Liver (tissue), 7 donors: ENCODE measurements at regions not wholly inside any gene's neighbourhood (a gene's known extent, or its start where the extent isn't known, plus 50 kb on each side); places are given as distances from the start of the nearest gene placed in this dataset.
"Not testable (repeated sequence)": the region's sequence is repeated elsewhere in the genome, so short reads cannot be mapped to it uniquely, and the experiment has no call there.

Experiments used
- DNase-seq: peaks from one replicate; pipeline ENCODE4 v3.0.0-alpha.2; 2017; ENCODE audit warnings: low spot score
- H3K27ac ChIP-seq, 2 donors: one replicate each; pipeline ENCODE4 v1.7.0; 2013; ENCODE audit warnings: inconsistent platforms in 2 of 2, low read length in 2 of 2, control low read depth in 1 of 2, low read depth in 1 of 2, mild to moderate bottlenecking in 1 of 2
- H3K27me3 ChIP-seq, 4 donors: one replicate each; pipeline versions ENCODE4 v1.6.1 to v1.7.0; 2013; ENCODE audit warnings: low read length in 3 of 4, inconsistent platforms in 1 of 4, mild to moderate bottlenecking in 1 of 4, moderate library complexity in 1 of 4; ENCODE audit not compliant: control insufficient read depth in 4 of 4, insufficient read depth in 4 of 4
- H3K36me3 ChIP-seq, 4 donors: one replicate each; pipeline versions ENCODE4 v1.6.1 to v1.7.0; 2013; ENCODE audit warnings: low read length in 3 of 4, mild to moderate bottlenecking in 3 of 4, low read depth in 1 of 4, moderate library complexity in 1 of 4; ENCODE audit not compliant: control insufficient read depth in 4 of 4, insufficient read depth in 3 of 4
- H3K4me1 ChIP-seq, 4 donors: one replicate each; pipeline versions ENCODE4 v1.6.1 to v1.7.0; 2013; ENCODE audit warnings: low read length in 3 of 4, mild to moderate bottlenecking in 3 of 4, moderate library complexity in 1 of 4; ENCODE audit not compliant: control insufficient read depth in 4 of 4, insufficient read depth in 4 of 4
- H3K4me3 ChIP-seq, 3 donors: one replicate each; pipeline versions ENCODE4 v1.6.1 to v1.7.0; 2013; ENCODE audit warnings: low read length in 3 of 3, control low read depth in 1 of 3, low read depth in 1 of 3, mild to moderate bottlenecking in 1 of 3
- H3K9ac ChIP-seq, 2 donors: one replicate each; pipeline ENCODE4 v1.7.0; 2013; ENCODE audit warnings: low read length in 2 of 2, mild to moderate bottlenecking in 2 of 2, moderate library complexity in 2 of 2, control low read depth in 1 of 2, low read depth in 1 of 2
- H3K9me3 ChIP-seq, 4 donors: one replicate each; pipeline versions ENCODE4 v1.6.1 to v1.7.0; 2013; ENCODE audit warnings: low read length in 3 of 4; ENCODE audit not compliant: control insufficient read depth in 4 of 4
- FOXA2 ChIP-seq: IDR thresholded peaks from 2 replicates; pipeline ENCODE4 v1.6.1; 2016; ENCODE audit warnings: antibody characterized with exemption
- GABPA ChIP-seq, 2 donors: IDR thresholded peaks in 1 of 2; conservative IDR thresholded peaks in 1 of 2; 2 replicates each; pipeline ENCODE4 v1.6.1; 2016; ENCODE audit warnings: antibody characterized with exemption in 2 of 2, mild to moderate bottlenecking in 1 of 2, moderate library complexity in 1 of 2
- HNF4A ChIP-seq, 2 donors: conservative IDR thresholded peaks; 2 replicates each; pipeline ENCODE4 v1.6.1; 2016; ENCODE audit warnings: antibody characterized with exemption in 2 of 2, mild to moderate bottlenecking in 2 of 2
- JUND ChIP-seq, 2 donors: IDR thresholded peaks; 2 replicates each; pipeline ENCODE4 v1.6.1; 2016; ENCODE audit warnings: antibody characterized with exemption in 2 of 2
- NR2F2 ChIP-seq: IDR thresholded peaks from 2 replicates; pipeline ENCODE4 v1.6.1; 2016; ENCODE audit warnings: antibody characterized with exemption
- RAD21 ChIP-seq, 2 donors: IDR thresholded peaks; 2 replicates each; pipeline ENCODE4 v1.6.1; 2016; ENCODE audit warnings: antibody characterized with exemption in 2 of 2, mild to moderate bottlenecking in 2 of 2
- REST ChIP-seq: IDR thresholded peaks from 2 replicates; pipeline ENCODE4 v1.6.1; 2016; ENCODE audit warnings: antibody characterized with exemption, mild to moderate bottlenecking
- RXRA ChIP-seq, 2 donors: IDR thresholded peaks; 2 replicates each; pipeline ENCODE4 v1.6.1; 2017 to 2018; ENCODE audit warnings: antibody characterized with exemption in 2 of 2, mild to moderate bottlenecking in 1 of 2
- SP1 ChIP-seq: IDR thresholded peaks from 2 replicates; pipeline ENCODE4 v1.6.1; 2018; ENCODE audit warnings: antibody characterized with exemption, mild to moderate bottlenecking
- TAF1 ChIP-seq: conservative IDR thresholded peaks from 2 replicates; pipeline ENCODE4 v1.6.1; 2016; ENCODE audit warnings: antibody characterized with exemption, mild to moderate bottlenecking
- YY1 ChIP-seq: IDR thresholded peaks from 2 replicates; pipeline ENCODE4 v1.6.1; 2016; ENCODE audit warnings: antibody characterized with exemption, mild to moderate bottlenecking
- WGBS: extraction: QIAGEN DNeasy Blood & Tissue Kit; methylation state at CpG from one replicate; pipeline ENCODE4 v1.1.7; 2013; 5-methylcytosine and 5-hydroxymethylcytosine counted together
- donor health status: healthy.
- donor health status: healthy.
- donor health status: healthy.
- donor health status: healthy.

GRCh38 chr9:29176786-29177185, 1603.5 kb upstream of the C9orf72 start (continued):
- TF ChIP-seq REST (no peak), TAF1 (no peak), HNF4A (conservative IDR thresholded peaks at IDR 0.05) (no peak), NR2F2 (no peak), RAD21 (IDR thresholded peaks at IDR 0.05) (no peak), RXRA (IDR thresholded peaks at IDR 0.05) (no peak), GABPA (IDR thresholded peaks at IDR 0.05 in 1 of 2, conservative IDR thresholded peaks at IDR 0.05 in 1 of 2) (no peak), SP1 (no peak)

GRCh38 chr9:29183971-29184370, 1610.7 kb upstream of the C9orf72 start:
- H3K36me3 ChIP-seq: no peaks in the 10 kb centered on the region
- TF ChIP-seq FOXA2 (no peak), REST (no peak), TAF1 (no peak), HNF4A (conservative IDR thresholded peaks at IDR 0.05) (no peak), YY1 (no peak), JUND (IDR thresholded peaks at IDR 0.05) (no peak)
- 57% methylated on average over 3 of the region's 3 CpGs for WGBS
- no peak overlapping the region for H3K27ac ChIP-seq
- H3K27me3 ChIP-seq: no peaks in the 10 kb centered on the region
- H3K4me1 ChIP-seq: no peaks in the 10 kb centered on the region
- H3K9me3 ChIP-seq: no peaks in the 10 kb centered on the region
- no peak overlapping the region for H3K9ac ChIP-seq
- no peak overlapping the region for H3K4me3 ChIP-seq
- DNase-seq: no peak

GRCh38 chr9:29188771-29189170, 1615.5 kb upstream of the C9orf72 start:
- H3K9ac ChIP-seq, H3K36me3 ChIP-seq, H3K4me1 ChIP-seq, H3K27me3 ChIP-seq, H3K9me3 ChIP-seq, H3K27ac ChIP-seq, DNase-seq, H3K4me3 ChIP-seq: not testable (repeated sequence)
- WGBS: 91% methylated on average over 30 of the region's 34 CpGs

GRCh38 chr9:29189221-29189620, 1615.9 kb upstream of the C9orf72 start:
- H3K27me3 ChIP-seq, DNase-seq, H3K4me1 ChIP-seq, H3K27ac ChIP-seq, H3K9ac ChIP-seq, H3K4me3 ChIP-seq, H3K9me3 ChIP-seq, H3K36me3 ChIP-seq: not testable (repeated sequence)
- WGBS: 95% methylated on average over 33 of the region's 33 CpGs
